Epithelial cell of esophagus (primary cell): ENCODE measurements at regions not wholly inside any gene's neighbourhood (a gene's known extent, or its start where the extent isn't known, plus 50 kb on each side); places are given as distances from the start of the nearest gene placed in this dataset.

Experiments used
- DNase-seq: peaks from one replicate; pipeline ENCODE4 v3.0.0; 2010; ENCODE audit warnings: low read depth
- H3K4me3 ChIP-seq: 2 replicates; pipeline ENCODE4 v1.5.1; 2011; ENCODE audit warnings: mild to moderate bottlenecking, low read length, control low read depth
- CTCF ChIP-seq: IDR thresholded peaks from 2 replicates; pipeline ENCODE4 v1.5.1; 2011; ENCODE audit warnings: low read depth, mild to moderate bottlenecking, low read length, control low read depth, inconsistent platforms; ENCODE audit not compliant: insufficient read depth; ENCODE audit errors: missing control alignments

GRCh38 chr6:105515054-105515453 is 112.2 kb upstream of the PREP start:
- no peak overlapping the region for H3K4me3 ChIP-seq
- TF ChIP-seq CTCF, result no peak
- DNase-seq, result no peak

GRCh38 chr6:105514306-105514705 is 111.4 kb upstream of the PREP start:
- DNase-seq, result no peak
- TF ChIP-seq CTCF, result no peak
- no peak overlapping the region for H3K4me3 ChIP-seq

GRCh38 chr6:105511639-105512038 is 108.8 kb upstream of the PREP start:
- no peak for DNase-seq
- no peak overlapping the region for H3K4me3 ChIP-seq
- no peak for TF ChIP-seq CTCF

GRCh38 chr6:105510746-105511145 is 107.9 kb upstream of the PREP start:
- no peak for TF ChIP-seq CTCF
- H3K4me3 ChIP-seq, result no peak overlapping the region
- DNase-seq, result no peak

GRCh38 chr6:105509506-105510331 is 106.8 kb upstream of the PREP start:
- TF ChIP-seq CTCF, result no peak
- no peak overlapping the region for H3K4me3 ChIP-seq
- no peak for DNase-seq

- no peak overlapping the region for H3K4me3 ChIP-seq
- no peak for DNase-seq
- TF ChIP-seq CTCF, result no peak
These were observed 104.9 kb upstream of the PREP start for GRCh38 chr6:105507811-105508210.

- no peak overlapping the region for H3K4me3 ChIP-seq
- no peak for TF ChIP-seq CTCF
- DNase-seq, result no peak
These were observed 101.8 kb upstream of the PREP start for GRCh38 chr6:105504706-105505105.
